KMS-11 (cell line): ENCODE measurements at regions not wholly inside any gene's neighbourhood (a gene's known extent, or its start where the extent isn't known, plus 50 kb on each side); places are given as distances from the start of the nearest gene placed in this dataset.

Source experiments
- H2AFZ ChIP-seq: fragments of 200-600 bp; sonication (generic); 2 replicates; pipeline ENCODE4 v1.6.1; 2016; ENCODE audit warnings: antibody characterized with exemption, mixed run types, low read depth
- H3K27ac ChIP-seq: fragments of 200-600 bp; sonication (generic); 2 replicates; pipeline ENCODE4 v1.6.1; 2016; ENCODE audit warnings: mild to moderate bottlenecking, mixed run types
- H3K27me3 ChIP-seq: fragments of 200-600 bp; sonication (generic); 2 replicates; pipeline ENCODE4 v1.6.1; 2017; ENCODE audit warnings: mild to moderate bottlenecking, low read depth, mixed run types, moderate library complexity; ENCODE audit not compliant: insufficient read depth
- H3K36me3 ChIP-seq: fragments of 200-600 bp; sonication (generic); 2 replicates; pipeline ENCODE4 v1.6.1; 2017; ENCODE audit warnings: mild to moderate bottlenecking, mixed run types; ENCODE audit not compliant: insufficient read depth
- H3K4me1 ChIP-seq: fragments of 200-600 bp; sonication (generic); 2 replicates; pipeline ENCODE4 v1.6.1; 2016; ENCODE audit warnings: mild to moderate bottlenecking, low read depth, mixed run types; ENCODE audit not compliant: poor library complexity, severe bottlenecking
- H3K4me2 ChIP-seq: fragments of 200-600 bp; sonication (generic); 2 replicates; pipeline ENCODE4 v1.7.0; 2016; ENCODE audit warnings: mild to moderate bottlenecking, mixed run types
- H3K4me3 ChIP-seq: fragments of 200-600 bp; sonication (generic); IDR thresholded peaks from 2 replicates; pipeline ENCODE4 v1.6.1; 2017; ENCODE audit warnings: low read depth, low read length, mixed read lengths; ENCODE audit not compliant: insufficient read depth
- H3K79me2 ChIP-seq: fragments of 200-600 bp; sonication (generic); 2 replicates; pipeline ENCODE4 v1.6.1; 2016; ENCODE audit warnings: low read depth, mixed run types; ENCODE audit not compliant: insufficient read depth
- H3K9ac ChIP-seq: fragments of 200-600 bp; sonication (generic); 2 replicates; pipeline ENCODE4 v1.6.1; 2016; ENCODE audit warnings: mild to moderate bottlenecking, mixed run types
- H4K20me1 ChIP-seq: fragments of 200-600 bp; sonication (generic); 2 replicates; pipeline ENCODE4 v1.6.1; 2016; ENCODE audit warnings: mild to moderate bottlenecking, mixed run types; ENCODE audit not compliant: insufficient read depth
- TF ChIP-seq, protein P1 (sequence below): fragments of 200-600 bp; sonication (generic); conservative IDR thresholded peaks from 2 replicates; pipeline ENCODE4 v1.6.1; 2017; ENCODE audit warnings: low read depth, mild to moderate bottlenecking, antibody characterized with exemption, low read length, moderate library complexity, mixed read lengths

DNA sequence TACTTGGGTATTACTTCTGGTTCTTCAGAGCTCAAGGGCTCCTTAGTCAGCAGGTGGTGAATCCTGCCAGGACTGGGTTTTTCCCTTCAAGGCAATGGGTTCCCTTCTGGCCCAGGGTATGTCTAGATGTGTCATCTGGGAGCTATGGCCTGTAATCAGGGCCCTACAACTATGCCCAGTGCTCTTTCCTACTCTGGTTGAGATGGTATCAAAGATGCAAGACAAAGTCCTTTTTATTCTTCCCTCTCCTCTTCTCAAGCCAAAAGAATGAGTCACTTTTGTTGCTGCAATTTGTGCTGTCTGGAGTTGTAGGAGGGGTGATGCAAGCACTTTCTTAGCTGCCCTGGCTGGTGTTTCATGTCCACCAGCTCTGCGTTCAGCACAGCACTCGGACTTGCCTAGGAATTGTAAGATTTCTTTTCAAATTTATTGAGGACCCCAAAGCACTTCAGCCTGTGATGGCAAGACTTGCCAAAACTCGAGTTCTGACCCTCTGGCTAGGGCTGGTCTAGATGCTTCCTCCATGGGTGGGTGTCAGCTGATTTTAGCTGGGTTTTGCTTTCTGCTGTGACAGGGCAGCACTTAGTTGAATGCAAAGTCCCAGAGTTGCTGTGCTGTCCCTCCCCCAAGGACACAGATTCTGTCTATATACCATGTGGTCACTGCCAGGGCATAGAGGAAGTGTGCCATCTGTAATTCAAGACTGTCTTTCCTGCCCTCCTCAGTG, 129.2 kb upstream of the CBLB start:
- Histone ChIP-seq H3K4me2 (no peak overlapping the region), H3K27ac (no peak overlapping the region), H3K27me3 (no peaks in the 10 kb centered on the region), H3K4me1 (no peaks in the 10 kb centered on the region), H3K79me2 (no peaks in the 10 kb centered on the region), H3K36me3 (no peaks in the 10 kb centered on the region), H3K4me3 (no peak overlapping the region), H3K9ac (no peak overlapping the region), H4K20me1 (no peaks in the 10 kb centered on the region), H2AFZ (no peak overlapping the region)
- TF ChIP-seq, protein P1, sequence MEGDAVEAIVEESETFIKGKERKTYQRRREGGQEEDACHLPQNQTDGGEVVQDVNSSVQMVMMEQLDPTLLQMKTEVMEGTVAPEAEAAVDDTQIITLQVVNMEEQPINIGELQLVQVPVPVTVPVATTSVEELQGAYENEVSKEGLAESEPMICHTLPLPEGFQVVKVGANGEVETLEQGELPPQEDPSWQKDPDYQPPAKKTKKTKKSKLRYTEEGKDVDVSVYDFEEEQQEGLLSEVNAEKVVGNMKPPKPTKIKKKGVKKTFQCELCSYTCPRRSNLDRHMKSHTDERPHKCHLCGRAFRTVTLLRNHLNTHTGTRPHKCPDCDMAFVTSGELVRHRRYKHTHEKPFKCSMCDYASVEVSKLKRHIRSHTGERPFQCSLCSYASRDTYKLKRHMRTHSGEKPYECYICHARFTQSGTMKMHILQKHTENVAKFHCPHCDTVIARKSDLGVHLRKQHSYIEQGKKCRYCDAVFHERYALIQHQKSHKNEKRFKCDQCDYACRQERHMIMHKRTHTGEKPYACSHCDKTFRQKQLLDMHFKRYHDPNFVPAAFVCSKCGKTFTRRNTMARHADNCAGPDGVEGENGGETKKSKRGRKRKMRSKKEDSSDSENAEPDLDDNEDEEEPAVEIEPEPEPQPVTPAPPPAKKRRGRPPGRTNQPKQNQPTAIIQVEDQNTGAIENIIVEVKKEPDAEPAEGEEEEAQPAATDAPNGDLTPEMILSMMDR, result no peak

DNA sequence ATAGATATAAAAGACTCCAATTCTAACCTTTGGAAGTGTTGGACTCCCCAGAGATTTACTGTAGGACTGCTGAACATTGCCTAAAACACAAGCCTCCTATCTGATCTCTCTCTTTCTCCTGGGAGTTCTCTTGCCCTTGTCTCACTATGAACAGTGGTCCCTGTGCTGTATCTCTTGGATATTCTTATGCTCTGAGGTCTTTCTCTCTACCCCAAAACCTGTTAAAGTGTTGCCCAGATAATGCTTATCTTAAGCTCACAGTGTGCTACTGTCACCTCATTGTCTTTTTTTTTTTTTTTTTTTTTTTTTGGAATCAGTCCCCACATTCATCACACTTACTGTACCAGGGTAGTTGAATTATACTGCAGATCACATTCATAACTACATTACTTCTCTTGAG, 131.0 kb upstream of the CBLB start:
- TF ChIP-seq, protein P1, result no peak
- Histone ChIP-seq H3K9ac (no peak overlapping the region), H3K27ac (no peak overlapping the region), H3K36me3 (no peaks in the 10 kb centered on the region), H3K4me2 (no peak overlapping the region), H3K27me3 (no peaks in the 10 kb centered on the region), H4K20me1 (no peaks in the 10 kb centered on the region), H3K4me1 (no peaks in the 10 kb centered on the region), H3K4me3 (no peak overlapping the region), H2AFZ (no peak overlapping the region), H3K79me2 (no peaks in the 10 kb centered on the region)

DNA sequence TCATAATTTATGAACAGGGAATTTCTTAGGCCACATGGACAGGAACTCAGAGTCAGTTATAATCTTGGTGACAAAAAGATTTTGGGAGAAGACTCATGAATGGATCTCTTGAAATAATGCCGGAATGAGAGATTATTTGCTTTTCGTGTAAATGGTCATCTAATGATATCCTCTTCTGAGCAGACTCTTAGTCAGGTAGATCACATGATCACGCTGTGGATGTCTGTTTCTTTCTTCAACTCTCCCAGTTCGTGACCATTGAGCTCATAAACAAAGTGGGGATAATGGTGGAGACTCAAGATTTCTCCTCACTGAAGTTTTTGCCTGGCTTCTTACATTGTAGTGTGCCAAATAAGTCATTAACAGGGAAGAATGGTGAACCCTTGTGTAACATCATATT, 133.1 kb upstream of the CBLB start:
- Histone ChIP-seq H2AFZ (no peak overlapping the region), H3K9ac (no peak overlapping the region), H4K20me1 (no peaks in the 10 kb centered on the region), H3K4me3 (no peak overlapping the region), H3K4me1 (no peaks in the 10 kb centered on the region), H3K27me3 (no peaks in the 10 kb centered on the region), H3K27ac (no peak overlapping the region), H3K79me2 (no peaks in the 10 kb centered on the region), H3K36me3 (no peaks in the 10 kb centered on the region), H3K4me2 (no peak overlapping the region)
- TF ChIP-seq, protein P1, result no peak

DNA sequence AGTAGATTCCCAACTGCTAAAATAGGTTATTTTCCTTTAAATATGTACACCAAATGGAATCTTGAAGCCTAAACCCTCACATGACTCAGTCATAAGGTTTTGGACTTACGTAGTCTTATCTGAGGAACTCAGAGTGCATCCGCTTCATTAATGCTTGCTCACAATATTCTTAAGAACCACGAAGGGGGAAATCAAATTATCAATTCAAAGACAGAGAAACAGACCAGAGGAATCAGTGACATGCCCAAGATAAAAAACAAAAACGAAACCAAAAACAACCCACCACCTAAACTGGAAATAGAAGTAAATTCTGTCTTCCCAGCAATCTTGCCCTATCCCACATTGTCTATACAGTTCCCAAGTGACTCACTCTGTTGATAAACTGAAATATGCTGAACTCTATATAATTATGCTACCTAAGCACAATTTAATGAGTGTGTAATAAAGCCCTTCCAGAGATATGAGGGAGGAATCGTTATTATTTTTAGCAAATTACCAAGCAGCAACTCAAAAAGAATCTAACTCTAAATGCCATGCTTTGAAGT, 135.4 kb upstream of the CBLB start:
- Histone ChIP-seq H3K27me3 (no peaks in the 10 kb centered on the region), H4K20me1 (no peaks in the 10 kb centered on the region), H3K4me2 (no peak overlapping the region), H3K27ac (no peak overlapping the region), H3K79me2 (no peaks in the 10 kb centered on the region), H3K4me3 (no peak overlapping the region), H3K4me1 (no peaks in the 10 kb centered on the region), H2AFZ (no peak overlapping the region), H3K9ac (no peak overlapping the region), H3K36me3 (no peaks in the 10 kb centered on the region)
- TF ChIP-seq, protein P1, result no peak
